T-helper 1 cell treated with Interleukin-12 subunit alpha and Interleukin-12 subunit beta and Interleukin-4 antibody, amounts not matched to agents 30 ng/mL and 1 ng/mL, for 36 hours (primary cell): ENCODE measurements at regions not wholly inside any gene's neighbourhood (a gene's known extent, or its start where the extent isn't known, plus 50 kb on each side); places are given as distances from the start of the nearest gene placed in this dataset.
"Not testable (repeated sequence)": the region's sequence is repeated elsewhere in the genome, so short reads cannot be mapped to it uniquely, and the experiment has no call there.

Experiments
- intact Hi-C: fragments of 100-400 bp; cut with micrococcal nuclease; formaldehyde crosslinking; loops from one replicate; pipeline ENCODE4 v1.15.1; 2024

- intact Hi-C loops: no loop called here
Observed at GRCh38 chr3:89923921-89924610, 816.6 kb downstream of the EPHA3 start.

- intact Hi-C loops: no loop called here
Observed at GRCh38 chr3:89925976-89926375, 818.6 kb downstream of the EPHA3 start.

- intact Hi-C loops: no loop called here
Observed at GRCh38 chr3:89932882-89933281, 825.5 kb downstream of the EPHA3 start.

GRCh38 chr3:89944461-89944860, 837.0 kb downstream of the EPHA3 start:
- intact Hi-C loops: not testable (repeated sequence)

- intact Hi-C loops: no loop called here
Observed at GRCh38 chr3:89946884-89947283, 839.5 kb downstream of the EPHA3 start.

GRCh38 chr3:89947337-89947954, 840.0 kb downstream of the EPHA3 start:
- intact Hi-C loops: no loop called here

GRCh38 chr3:89948008-89948407, 840.6 kb downstream of the EPHA3 start:
- intact Hi-C loops: no loop called here

GRCh38 chr3:89950772-89951171, 843.4 kb downstream of the EPHA3 start:
- intact Hi-C loops: no loop called here

GRCh38 chr3:89954137-89954536, 846.7 kb downstream of the EPHA3 start:
- intact Hi-C loops: no loop called here

- intact Hi-C loops: no loop called here
Observed at GRCh38 chr3:89955156-89955555, 847.7 kb downstream of the EPHA3 start.

GRCh38 chr3:89957451-89957850, 850.0 kb downstream of the EPHA3 start:
- intact Hi-C loops: no loop called here

GRCh38 chr3:89958163-89958562, 850.7 kb downstream of the EPHA3 start:
- intact Hi-C loops: not testable (repeated sequence)

- intact Hi-C loops: no loop called here
Observed at GRCh38 chr3:89964347-89964746, 856.9 kb downstream of the EPHA3 start.

- intact Hi-C loops: no loop called here
Observed at GRCh38 chr3:89966877-89967665, 859.6 kb downstream of the EPHA3 start.

- intact Hi-C loops: no loop called here
Observed at GRCh38 chr3:89971329-89971728, 863.9 kb downstream of the EPHA3 start.

- intact Hi-C loops: no loop called here
Observed at GRCh38 chr3:89973156-89973555, 865.7 kb downstream of the EPHA3 start.

- intact Hi-C loops: no loop called here
Observed at GRCh38 chr3:89974903-89975519, 867.6 kb downstream of the EPHA3 start.

- intact Hi-C loops: no loop called here
Observed at GRCh38 chr3:89983449-89983848, 876.0 kb downstream of the EPHA3 start.

GRCh38 chr3:90005281-90005847, 897.9 kb downstream of the EPHA3 start:
- intact Hi-C loops: no loop called here

GRCh38 chr3:90007778-90008499, 900.5 kb downstream of the EPHA3 start:
- intact Hi-C loops: no loop called here

- intact Hi-C loops: no loop called here
Observed at GRCh38 chr3:90010341-90010740, 902.9 kb downstream of the EPHA3 start.
